Activated T-helper 1 cell treated with anti-CD3 and anti-CD28 coated beads, Interleukin-12 subunit alpha, Interleukin-12 subunit beta, Interleukin-2, Interleukin-4 antibody, amounts not matched to agents 30 ng/mL and 10 ng/mL and 1 ng/mL, durations not matched to agents 14 hours and 24 hours and 36 hours (primary cell): ENCODE measurements at regions not wholly inside any gene's neighbourhood (a gene's known extent, or its start where the extent isn't known, plus 50 kb on each side); places are given as distances from the start of the nearest gene placed in this dataset.
"Not testable (repeated sequence)": the region's sequence is repeated elsewhere in the genome, so short reads cannot be mapped to it uniquely, and the experiment has no call there.

Experiments
- DNase-seq: peaks from one replicate; pipeline ENCODE4 v3.0.0; 2021; ENCODE audit warnings: low spot score
- H3K27ac Mint-ChIP-seq: one replicate; pipeline ENCODE4 v1.8.0; 2021; ENCODE audit warnings: mild to moderate bottlenecking, mixed read lengths
- H3K27me3 Mint-ChIP-seq: one replicate; pipeline ENCODE4 v1.8.0; 2022; ENCODE audit warnings: mild to moderate bottlenecking, moderate library complexity, mixed read lengths; ENCODE audit not compliant: insufficient read depth
- H3K36me3 Mint-ChIP-seq: one replicate; pipeline ENCODE4 v1.8.0; 2021; ENCODE audit warnings: low read depth, mixed read lengths
- H3K4me1 Mint-ChIP-seq: one replicate; pipeline ENCODE4 v1.8.0; 2021; ENCODE audit warnings: low read depth, mixed read lengths
- H3K4me3 Mint-ChIP-seq: one replicate; pipeline ENCODE4 v1.8.0; 2021; ENCODE audit warnings: mild to moderate bottlenecking, moderate library complexity, mixed read lengths
- H3K9me3 Mint-ChIP-seq: one replicate; pipeline ENCODE4 v1.8.0; 2021; ENCODE audit warnings: mixed read lengths
- intact Hi-C: fragments of 100-400 bp; cut with micrococcal nuclease; formaldehyde crosslinking; loops from one replicate; pipeline ENCODE4 v1.15.1; 2024

- peaks cover 13% of the 10 kb centered on the region for H3K9me3 Mint-ChIP-seq
- H3K4me3 Mint-ChIP-seq, H3K36me3 Mint-ChIP-seq, H3K27ac Mint-ChIP-seq, intact Hi-C loops, H3K27me3 Mint-ChIP-seq, DNase-seq, H3K4me1 Mint-ChIP-seq: not testable (repeated sequence)
Measured at GRCh38 chr2:89814359-89814758, 1122.9 kb downstream of the RPIA start.

- no peak overlapping the region for H3K4me3 Mint-ChIP-seq
- peaks cover 5% of the 10 kb centered on the region for H3K36me3 Mint-ChIP-seq
- no peaks in the 10 kb centered on the region for H3K9me3 Mint-ChIP-seq
- no peak overlapping the region for H3K27ac Mint-ChIP-seq
- H3K4me1 Mint-ChIP-seq, result no peaks in the 10 kb centered on the region
- intact Hi-C loops, result no loop called here
- H3K27me3 Mint-ChIP-seq, result no peaks in the 10 kb centered on the region
- DNase-seq, result no peak
Measured at GRCh38 chr2:89818873-89819272, 1127.4 kb downstream of the RPIA start.

- Mint-ChIP-seq H3K27ac (no peak overlapping the region), H3K27me3 (no peaks in the 10 kb centered on the region), H3K4me1 (no peaks in the 10 kb centered on the region), H3K36me3 (peaks cover 2% of the 10 kb centered on the region), H3K9me3 (no peaks in the 10 kb centered on the region), H3K4me3 (no peak overlapping the region)
- DNase-seq, result no peak
- intact Hi-C loops, result no loop called here
Measured at GRCh38 chr2:89819809-89820208, 1128.3 kb downstream of the RPIA start.

- Mint-ChIP-seq H3K9me3 (no peaks in the 10 kb centered on the region), H3K4me1 (no peaks in the 10 kb centered on the region), H3K27me3 (no peaks in the 10 kb centered on the region), H3K27ac (no peak overlapping the region), H3K36me3 (no peaks in the 10 kb centered on the region), H3K4me3 (no peak overlapping the region)
- no peak for DNase-seq
- intact Hi-C loops, result no loop called here
Measured at GRCh38 chr2:89820248-89820647, 1128.8 kb downstream of the RPIA start.

GRCh38 chr2:89821455-89821945, 1130.0 kb downstream of the RPIA start:
- DNase-seq, result no peak
- intact Hi-C loops, result no loop called here
- H3K36me3 Mint-ChIP-seq, result peaks cover 3% of the 10 kb centered on the region
- no peak overlapping the region for H3K27ac Mint-ChIP-seq
- H3K4me3 Mint-ChIP-seq, result no peak overlapping the region
- H3K4me1 Mint-ChIP-seq, result no peaks in the 10 kb centered on the region
- H3K9me3 Mint-ChIP-seq, result no peaks in the 10 kb centered on the region
- no peaks in the 10 kb centered on the region for H3K27me3 Mint-ChIP-seq

- DNase-seq, H3K27ac Mint-ChIP-seq, H3K27me3 Mint-ChIP-seq, intact Hi-C loops, H3K9me3 Mint-ChIP-seq, H3K4me3 Mint-ChIP-seq, H3K36me3 Mint-ChIP-seq, H3K4me1 Mint-ChIP-seq: not testable (repeated sequence)
Measured at GRCh38 chr2:89822342-89822741, 1130.9 kb downstream of the RPIA start.

- peaks cover 7% of the 10 kb centered on the region for H3K36me3 Mint-ChIP-seq
- H3K27me3 Mint-ChIP-seq, result no peaks in the 10 kb centered on the region
- H3K4me1 Mint-ChIP-seq, result no peaks in the 10 kb centered on the region
- DNase-seq, result no peak
- intact Hi-C loops, result no loop called here
- H3K4me3 Mint-ChIP-seq, result no peak overlapping the region
- H3K27ac Mint-ChIP-seq, result no peak overlapping the region
- H3K9me3 Mint-ChIP-seq, result no peaks in the 10 kb centered on the region
Measured at GRCh38 chr2:89823556-89823955, 1132.1 kb downstream of the RPIA start.

GRCh38 chr2:89825034-89825433, 1133.6 kb downstream of the RPIA start:
- DNase-seq, result no peak
- no peaks in the 10 kb centered on the region for H3K27me3 Mint-ChIP-seq
- intact Hi-C loops, result no loop called here
- H3K4me3 Mint-ChIP-seq, result no peak overlapping the region
- H3K36me3 Mint-ChIP-seq, result peaks cover 12% of the 10 kb centered on the region
- H3K9me3 Mint-ChIP-seq, result no peaks in the 10 kb centered on the region
- H3K4me1 Mint-ChIP-seq, result no peaks in the 10 kb centered on the region
- no peak overlapping the region for H3K27ac Mint-ChIP-seq

- H3K4me3 Mint-ChIP-seq, H3K27ac Mint-ChIP-seq, DNase-seq, H3K27me3 Mint-ChIP-seq, H3K4me1 Mint-ChIP-seq, intact Hi-C loops, H3K9me3 Mint-ChIP-seq: not testable (repeated sequence)
- peaks cover 15% of the 10 kb centered on the region for H3K36me3 Mint-ChIP-seq
Measured at GRCh38 chr2:89826741-89827140, 1135.3 kb downstream of the RPIA start.

GRCh38 chr2:89827829-89828228, 1136.4 kb downstream of the RPIA start:
- H3K4me1 Mint-ChIP-seq, H3K9me3 Mint-ChIP-seq, DNase-seq, intact Hi-C loops, H3K27me3 Mint-ChIP-seq, H3K27ac Mint-ChIP-seq, H3K4me3 Mint-ChIP-seq: not testable (repeated sequence)
- H3K36me3 Mint-ChIP-seq, result peaks cover 15% of the 10 kb centered on the region

- intact Hi-C loops, H3K4me1 Mint-ChIP-seq, H3K9me3 Mint-ChIP-seq, DNase-seq, H3K27me3 Mint-ChIP-seq, H3K4me3 Mint-ChIP-seq, H3K27ac Mint-ChIP-seq: not testable (repeated sequence)
- H3K36me3 Mint-ChIP-seq, result peaks cover 17% of the 10 kb centered on the region
Measured at GRCh38 chr2:89828416-89828815, 1136.9 kb downstream of the RPIA start.

GRCh38 chr2:89828961-89829631, 1137.6 kb downstream of the RPIA start:
- not testable (repeated sequence) for H3K4me1 Mint-ChIP-seq

GRCh38 chr2:89829828-89830227, 1138.4 kb downstream of the RPIA start:
- intact Hi-C loops, result no loop called here
- peaks cover 8% of the 10 kb centered on the region for H3K9me3 Mint-ChIP-seq
- H3K27ac Mint-ChIP-seq, result no peak overlapping the region
- H3K4me1 Mint-ChIP-seq, result no peaks in the 10 kb centered on the region
- DNase-seq, result no peak
- peaks cover 17% of the 10 kb centered on the region for H3K36me3 Mint-ChIP-seq
- H3K27me3 Mint-ChIP-seq, result no peaks in the 10 kb centered on the region
- H3K4me3 Mint-ChIP-seq, result no peak overlapping the region

More at GRCh38 chr2:89828961-89829631, 1137.6 kb downstream of the RPIA start:
- H3K4me3 Mint-ChIP-seq, DNase-seq, H3K9me3 Mint-ChIP-seq, H3K27ac Mint-ChIP-seq, intact Hi-C loops, H3K27me3 Mint-ChIP-seq: not testable (repeated sequence)
- H3K36me3 Mint-ChIP-seq, result peaks cover 17% of the 10 kb centered on the region
